ENCODE measurements at regions not wholly inside any gene's neighbourhood (a gene's known extent, or its start where the extent isn't known, plus 50 kb on each side); places are given as distances from the start of the nearest gene placed in this dataset.

GRCh38 chr3:74469151-74469550 lies 145.3 kb downstream of the CNTN3 start:
- whole genome bisulfite sequencing (ENCODE audit: insufficient coverage, insufficient read length) = no CpG with 5 or more reads among the region's 3 CpGs
- no peak for DNase-seq (ENCODE audit: low read depth, low spot score)
- H3K4me3 ChIP-seq (ENCODE audit: low read length) = no peak overlapping the region
- no peaks in the 10 kb centered on the region for H3K9me3 ChIP-seq (ENCODE audit: control insufficient read depth, insufficient read depth, low read length)
- H3K27ac ChIP-seq (ENCODE audit: low read length) = no peak overlapping the region
- no peaks in the 10 kb centered on the region for H3K36me3 ChIP-seq (ENCODE audit: control insufficient read depth, insufficient read depth, low read length)
- H3K4me1 ChIP-seq (ENCODE audit: control insufficient read depth, insufficient read depth, low read length) = no peaks in the 10 kb centered on the region
- no peaks in the 10 kb centered on the region for H3K27me3 ChIP-seq (ENCODE audit: control insufficient read depth, insufficient read depth, low read length)

GRCh38 chr3:74465715-74466410 lies 148.6 kb downstream of the CNTN3 start:
- Histone ChIP-seq H3K4me3 (ENCODE audit: low read length) (no peak overlapping the region), H3K36me3 (ENCODE audit: control insufficient read depth, insufficient read depth, low read length) (no peaks in the 10 kb centered on the region), H3K27me3 (ENCODE audit: control insufficient read depth, insufficient read depth, low read length) (no peaks in the 10 kb centered on the region), H3K4me1 (ENCODE audit: control insufficient read depth, insufficient read depth, low read length) (peaks cover 2% of the 10 kb centered on the region; the same call in 1 of the 2 replicates), H3K27ac (ENCODE audit: low read length) (no peak overlapping the region), H3K9me3 (ENCODE audit: control insufficient read depth, insufficient read depth, low read length) (no peaks in the 10 kb centered on the region)
- WGBS (ENCODE audit: insufficient coverage, insufficient read length) = no CpG with 5 or more reads among the region's 4 CpGs
- DNase-seq (ENCODE audit: low read depth, low spot score) = no peak

- no peak overlapping the region for H3K27ac ChIP-seq (ENCODE audit: low read length)
- H3K9me3 ChIP-seq (ENCODE audit: control insufficient read depth, insufficient read depth, low read length) = no peaks in the 10 kb centered on the region
- WGBS (ENCODE audit: insufficient coverage, insufficient read length) = no CpG with 5 or more reads among the region's 4 CpGs
- H3K4me1 ChIP-seq (ENCODE audit: control insufficient read depth, insufficient read depth, low read length) = peaks cover 2% of the 10 kb centered on the region; the same call in 1 of the 2 replicates
- no peak for DNase-seq (ENCODE audit: low read depth, low spot score)
- H3K4me3 ChIP-seq (ENCODE audit: low read length) = no peak overlapping the region
- H3K36me3 ChIP-seq (ENCODE audit: control insufficient read depth, insufficient read depth, low read length) = no peaks in the 10 kb centered on the region
- no peaks in the 10 kb centered on the region for H3K27me3 ChIP-seq (ENCODE audit: control insufficient read depth, insufficient read depth, low read length)
These were observed 150.9 kb downstream of the CNTN3 start for GRCh38 chr3:74463515-74463914.

GRCh38 chr3:74456166-74456565 lies 158.3 kb downstream of the CNTN3 start:
- no peaks in the 10 kb centered on the region for H3K4me1 ChIP-seq (ENCODE audit: control insufficient read depth, insufficient read depth, low read length)
- DNase-seq (ENCODE audit: low read depth, low spot score) = no peak
- no peaks in the 10 kb centered on the region for H3K27me3 ChIP-seq (ENCODE audit: control insufficient read depth, insufficient read depth, low read length)
- no peak overlapping the region for H3K4me3 ChIP-seq (ENCODE audit: low read length)
- H3K9me3 ChIP-seq (ENCODE audit: control insufficient read depth, insufficient read depth, low read length) = no peaks in the 10 kb centered on the region
- no peaks in the 10 kb centered on the region for H3K36me3 ChIP-seq (ENCODE audit: control insufficient read depth, insufficient read depth, low read length)
- no peak overlapping the region for H3K27ac ChIP-seq (ENCODE audit: low read length)

GRCh38 chr3:74447221-74447620 lies 167.2 kb downstream of the CNTN3 start:
- no peaks in the 10 kb centered on the region for H3K36me3 ChIP-seq (ENCODE audit: control insufficient read depth, insufficient read depth, low read length)
- H3K4me3 ChIP-seq (ENCODE audit: low read length) = no peak overlapping the region
- no peak for DNase-seq (ENCODE audit: low read depth, low spot score)
- WGBS (ENCODE audit: insufficient coverage, insufficient read length) = no CpG with 5 or more reads among the region's 1 CpG
- no peak overlapping the region for H3K27ac ChIP-seq (ENCODE audit: low read length)
- no peaks in the 10 kb centered on the region for H3K9me3 ChIP-seq (ENCODE audit: control insufficient read depth, insufficient read depth, low read length)
- no peaks in the 10 kb centered on the region for H3K27me3 ChIP-seq (ENCODE audit: control insufficient read depth, insufficient read depth, low read length)
- H3K4me1 ChIP-seq (ENCODE audit: control insufficient read depth, insufficient read depth, low read length) = no peaks in the 10 kb centered on the region

GRCh38 chr3:74445541-74445940 lies 168.9 kb downstream of the CNTN3 start:
- Histone ChIP-seq H3K4me1 (ENCODE audit: control insufficient read depth, insufficient read depth, low read length) (no peaks in the 10 kb centered on the region), H3K4me3 (ENCODE audit: low read length) (no peak overlapping the region), H3K27ac (ENCODE audit: low read length) (no peak overlapping the region), H3K36me3 (ENCODE audit: control insufficient read depth, insufficient read depth, low read length) (no peaks in the 10 kb centered on the region), H3K27me3 (ENCODE audit: control insufficient read depth, insufficient read depth, low read length) (no peaks in the 10 kb centered on the region), H3K9me3 (ENCODE audit: control insufficient read depth, insufficient read depth, low read length) (no peaks in the 10 kb centered on the region)
- no peak for DNase-seq (ENCODE audit: low read depth, low spot score)
- no CpG with 5 or more reads among the region's 1 CpG for WGBS (ENCODE audit: insufficient coverage, insufficient read length)

- Histone ChIP-seq H3K27me3 (ENCODE audit: control insufficient read depth, insufficient read depth, low read length) (no peaks in the 10 kb centered on the region), H3K9me3 (ENCODE audit: control insufficient read depth, insufficient read depth, low read length) (no peaks in the 10 kb centered on the region), H3K36me3 (ENCODE audit: control insufficient read depth, insufficient read depth, low read length) (no peaks in the 10 kb centered on the region), H3K27ac (ENCODE audit: low read length) (no peak overlapping the region), H3K4me1 (ENCODE audit: control insufficient read depth, insufficient read depth, low read length) (no peaks in the 10 kb centered on the region), H3K4me3 (ENCODE audit: low read length) (no peak overlapping the region)
- DNase-seq (ENCODE audit: low read depth, low spot score) = no peak
These were observed 171.4 kb downstream of the CNTN3 start for GRCh38 chr3:74443102-74443501.

- Histone ChIP-seq H3K9me3 (ENCODE audit: control insufficient read depth, insufficient read depth, low read length) (no peaks in the 10 kb centered on the region), H3K4me3 (ENCODE audit: low read length) (no peak overlapping the region), H3K4me1 (ENCODE audit: control insufficient read depth, insufficient read depth, low read length) (no peaks in the 10 kb centered on the region), H3K27ac (ENCODE audit: low read length) (no peak overlapping the region), H3K36me3 (ENCODE audit: control insufficient read depth, insufficient read depth, low read length) (no peaks in the 10 kb centered on the region), H3K27me3 (ENCODE audit: control insufficient read depth, insufficient read depth, low read length) (no peaks in the 10 kb centered on the region)
- no peak for DNase-seq (ENCODE audit: low read depth, low spot score)
These were observed 171.8 kb downstream of the CNTN3 start for GRCh38 chr3:74442683-74443082.

GRCh38 chr3:74442068-74442467 lies 172.4 kb downstream of the CNTN3 start:
- no peak for DNase-seq (ENCODE audit: low read depth, low spot score)
- Histone ChIP-seq H3K36me3 (ENCODE audit: control insufficient read depth, insufficient read depth, low read length) (no peaks in the 10 kb centered on the region), H3K4me3 (ENCODE audit: low read length) (no peak overlapping the region), H3K27ac (ENCODE audit: low read length) (no peak overlapping the region), H3K9me3 (ENCODE audit: control insufficient read depth, insufficient read depth, low read length) (no peaks in the 10 kb centered on the region), H3K27me3 (ENCODE audit: control insufficient read depth, insufficient read depth, low read length) (no peaks in the 10 kb centered on the region), H3K4me1 (ENCODE audit: control insufficient read depth, insufficient read depth, low read length) (no peaks in the 10 kb centered on the region)
- WGBS (ENCODE audit: insufficient coverage, insufficient read length) = no CpG with 5 or more reads among the region's 2 CpGs

GRCh38 chr3:74436184-74436583 lies 178.3 kb downstream of the CNTN3 start:
- DNase-seq (ENCODE audit: low read depth, low spot score) = no peak
- WGBS (ENCODE audit: insufficient coverage, insufficient read length) = no CpG with 5 or more reads among the region's 4 CpGs
- no peaks in the 10 kb centered on the region for H3K4me1 ChIP-seq (ENCODE audit: control insufficient read depth, insufficient read depth, low read length)
- H3K36me3 ChIP-seq (ENCODE audit: control insufficient read depth, insufficient read depth, low read length) = no peaks in the 10 kb centered on the region
- no peaks in the 10 kb centered on the region for H3K27me3 ChIP-seq (ENCODE audit: control insufficient read depth, insufficient read depth, low read length)
- H3K9me3 ChIP-seq (ENCODE audit: control insufficient read depth, insufficient read depth, low read length) = no peaks in the 10 kb centered on the region
- no peak overlapping the region for H3K27ac ChIP-seq (ENCODE audit: low read length)
- H3K4me3 ChIP-seq (ENCODE audit: low read length) = no peak overlapping the region

GRCh38 chr3:74435631-74436030 lies 178.8 kb downstream of the CNTN3 start:
- Histone ChIP-seq H3K27ac (ENCODE audit: low read length) (no peak overlapping the region), H3K4me3 (ENCODE audit: low read length) (no peak overlapping the region), H3K27me3 (ENCODE audit: control insufficient read depth, insufficient read depth, low read length) (no peaks in the 10 kb centered on the region), H3K4me1 (ENCODE audit: control insufficient read depth, insufficient read depth, low read length) (no peaks in the 10 kb centered on the region), H3K9me3 (ENCODE audit: control insufficient read depth, insufficient read depth, low read length) (no peaks in the 10 kb centered on the region), H3K36me3 (ENCODE audit: control insufficient read depth, insufficient read depth, low read length) (no peaks in the 10 kb centered on the region)
- 100% methylated on average over 1 of the region's 3 CpGs for WGBS (ENCODE audit: insufficient coverage, insufficient read length)
- DNase-seq (ENCODE audit: low read depth, low spot score) = no peak
